Central memory CD8-positive, alpha-beta T cell (primary cell): ENCODE measurements at regions not wholly inside any gene's neighbourhood (a gene's known extent, or its start where the extent isn't known, plus 50 kb on each side); places are given as distances from the start of the nearest gene placed in this dataset.
"Not testable (repeated sequence)": the region's sequence is repeated elsewhere in the genome, so short reads cannot be mapped to it uniquely, and the experiment has no call there.

ENCODE experiments used
- ATAC-seq: fragments of 150-1000 bp; cut with Tn5 transposase; replicated peaks from 2 replicates; pipeline ENCODE4 v1.10.0; 2022; ENCODE audit warnings: mild to moderate bottlenecking, moderate FRiP score, moderate number of reproducible peaks; ENCODE audit not compliant: poor library complexity, severe bottlenecking; ENCODE audit errors: extremely low read depth
- DNase-seq, 2 donors: peaks; one replicate each; pipeline ENCODE4 v3.0.0; 2021; ENCODE audit warnings: low spot score in 2 of 2
- H3K27ac Mint-ChIP-seq: one replicate; pipeline ENCODE4 v1.8.0; 2022; ENCODE audit warnings: low read depth, mild to moderate bottlenecking, moderate library complexity, mixed read lengths
- H3K27me3 Mint-ChIP-seq: one replicate; pipeline ENCODE4 v1.8.0; 2022; ENCODE audit warnings: mixed read lengths
- H3K36me3 Mint-ChIP-seq: one replicate; pipeline ENCODE4 v1.8.0; 2022; ENCODE audit warnings: mild to moderate bottlenecking, moderate library complexity, mixed read lengths; ENCODE audit not compliant: insufficient read depth
- H3K4me1 Mint-ChIP-seq: one replicate; pipeline ENCODE4 v1.8.0; 2022; ENCODE audit warnings: mixed read lengths
- H3K4me3 Mint-ChIP-seq: one replicate; pipeline ENCODE4 v1.8.0; 2022; ENCODE audit warnings: mild to moderate bottlenecking, moderate library complexity, mixed read lengths
- H3K9me3 Mint-ChIP-seq: one replicate; pipeline ENCODE4 v1.8.0; 2022; ENCODE audit warnings: mixed read lengths

- Mint-ChIP-seq H3K4me3 (no peak overlapping the region), H3K27ac (no peak overlapping the region), H3K4me1 (no peaks in the 10 kb centered on the region), H3K9me3 (peaks cover 2% of the 10 kb centered on the region), H3K27me3 (no peaks in the 10 kb centered on the region), H3K36me3 (no peaks in the 10 kb centered on the region)
- DNase-seq (no peak), ATAC-seq (no peak)
Observed at GRCh38 chr12:18823461-18823860, 85.5 kb downstream of the CAPZA3 start.

- Mint-ChIP-seq H3K27me3 (no peaks in the 10 kb centered on the region), H3K27ac (no peak overlapping the region), H3K36me3 (no peaks in the 10 kb centered on the region)
Observed at GRCh38 chr12:18824287-18824686, 86.4 kb downstream of the CAPZA3 start.

GRCh38 chr12:18825138-18825537 is 87.2 kb downstream of the CAPZA3 start:
- Mint-ChIP-seq H3K27ac (no peak overlapping the region), H3K27me3 (no peaks in the 10 kb centered on the region), H3K36me3 (no peaks in the 10 kb centered on the region), H3K4me1 (no peaks in the 10 kb centered on the region), H3K9me3 (peaks cover 11% of the 10 kb centered on the region), H3K4me3 (no peak overlapping the region)
- ATAC-seq (no peak), DNase-seq (no peak)

More at GRCh38 chr12:18824287-18824686, 86.4 kb downstream of the CAPZA3 start:
- DNase-seq (no peak), ATAC-seq (no peak)
- no peak overlapping the region for H3K4me3 Mint-ChIP-seq
- H3K9me3 Mint-ChIP-seq: peaks cover 10% of the 10 kb centered on the region
- H3K4me1 Mint-ChIP-seq: no peaks in the 10 kb centered on the region

- no peaks in the 10 kb centered on the region for H3K36me3 Mint-ChIP-seq
- H3K4me3 Mint-ChIP-seq: no peak overlapping the region
- H3K4me1 Mint-ChIP-seq: no peaks in the 10 kb centered on the region
- peaks cover 20% of the 10 kb centered on the region for H3K9me3 Mint-ChIP-seq
- ATAC-seq: no peak
- H3K27me3 Mint-ChIP-seq: no peaks in the 10 kb centered on the region
- DNase-seq: no peak
- no peak overlapping the region for H3K27ac Mint-ChIP-seq
Observed at GRCh38 chr12:18827913-18828312, 90.0 kb downstream of the CAPZA3 start.

- no peak overlapping the region for H3K4me3 Mint-ChIP-seq
- H3K27ac Mint-ChIP-seq: no peak overlapping the region
- no peaks in the 10 kb centered on the region for H3K36me3 Mint-ChIP-seq
- DNase-seq: no peak
- H3K9me3 Mint-ChIP-seq: peaks cover 23% of the 10 kb centered on the region
- ATAC-seq: no peak
- H3K27me3 Mint-ChIP-seq: no peaks in the 10 kb centered on the region
- H3K4me1 Mint-ChIP-seq: no peaks in the 10 kb centered on the region
Observed at GRCh38 chr12:18828483-18828882, 90.6 kb downstream of the CAPZA3 start.

- Mint-ChIP-seq H3K4me3 (no peak overlapping the region), H3K27ac (no peak overlapping the region), H3K27me3 (no peaks in the 10 kb centered on the region), H3K4me1 (no peaks in the 10 kb centered on the region), H3K36me3 (no peaks in the 10 kb centered on the region), H3K9me3 (peaks cover 23% of the 10 kb centered on the region)
- DNase-seq (no peak), ATAC-seq (no peak)
Observed at GRCh38 chr12:18828987-18829386, 91.1 kb downstream of the CAPZA3 start.

GRCh38 chr12:18832932-18833331 is 95.0 kb downstream of the CAPZA3 start:
- DNase-seq, H3K36me3 Mint-ChIP-seq, H3K4me1 Mint-ChIP-seq, H3K27ac Mint-ChIP-seq, H3K4me3 Mint-ChIP-seq, ATAC-seq, H3K27me3 Mint-ChIP-seq: not testable (repeated sequence)
- H3K9me3 Mint-ChIP-seq: peaks cover 23% of the 10 kb centered on the region

GRCh38 chr12:18837025-18837424 is 99.1 kb downstream of the CAPZA3 start:
- Mint-ChIP-seq H3K4me1 (no peaks in the 10 kb centered on the region), H3K4me3 (no peak overlapping the region), H3K27ac (no peak overlapping the region), H3K36me3 (no peaks in the 10 kb centered on the region), H3K27me3 (no peaks in the 10 kb centered on the region), H3K9me3 (peaks cover 11% of the 10 kb centered on the region)
- ATAC-seq: no peak
- DNase-seq: no peak

GRCh38 chr12:18837505-18837904 is 99.6 kb downstream of the CAPZA3 start:
- Mint-ChIP-seq H3K4me3 (no peak overlapping the region), H3K36me3 (no peaks in the 10 kb centered on the region), H3K27me3 (no peaks in the 10 kb centered on the region), H3K4me1 (no peaks in the 10 kb centered on the region), H3K27ac (no peak overlapping the region), H3K9me3 (peaks cover 15% of the 10 kb centered on the region)
- ATAC-seq (no peak), DNase-seq (no peak)

GRCh38 chr12:18840997-18841396 is 103.1 kb downstream of the CAPZA3 start:
- H3K27me3 Mint-ChIP-seq: peaks cover 18% of the 10 kb centered on the region
- not testable (repeated sequence) for H3K9me3 Mint-ChIP-seq, DNase-seq, H3K4me3 Mint-ChIP-seq, H3K27ac Mint-ChIP-seq, H3K4me1 Mint-ChIP-seq, H3K36me3 Mint-ChIP-seq, ATAC-seq

- Mint-ChIP-seq H3K27me3 (peaks cover 9% of the 10 kb centered on the region), H3K4me3 (no peak overlapping the region), H3K36me3 (peaks cover 2% of the 10 kb centered on the region), H3K27ac (no peak overlapping the region), H3K4me1 (no peaks in the 10 kb centered on the region), H3K9me3 (no peaks in the 10 kb centered on the region)
- ATAC-seq: no peak
- no peak for DNase-seq
Observed at GRCh38 chr12:18849080-18849479, 111.2 kb downstream of the CAPZA3 start.

- H3K4me1 Mint-ChIP-seq: no peaks in the 10 kb centered on the region
- no peak overlapping the region for H3K27ac Mint-ChIP-seq
- DNase-seq (no peak), ATAC-seq (no peak)
- H3K36me3 Mint-ChIP-seq: peaks cover 2% of the 10 kb centered on the region
- H3K4me3 Mint-ChIP-seq: no peak overlapping the region
- no peaks in the 10 kb centered on the region for H3K9me3 Mint-ChIP-seq
- peaks cover 9% of the 10 kb centered on the region for H3K27me3 Mint-ChIP-seq
Observed at GRCh38 chr12:18849761-18850160, 111.8 kb downstream of the CAPZA3 start.

GRCh38 chr12:18850752-18851151 is 112.8 kb downstream of the CAPZA3 start:
- H3K4me1 Mint-ChIP-seq: no peaks in the 10 kb centered on the region

GRCh38 chr12:18851271-18851670 is 113.4 kb downstream of the CAPZA3 start:
- no peaks in the 10 kb centered on the region for H3K4me1 Mint-ChIP-seq
- no peak overlapping the region for H3K4me3 Mint-ChIP-seq
- H3K27ac Mint-ChIP-seq: no peak overlapping the region
- H3K9me3 Mint-ChIP-seq: no peaks in the 10 kb centered on the region
- DNase-seq (no peak), ATAC-seq (no peak)
- peaks cover 2% of the 10 kb centered on the region for H3K36me3 Mint-ChIP-seq
- H3K27me3 Mint-ChIP-seq: no peaks in the 10 kb centered on the region

More at GRCh38 chr12:18850752-18851151, 112.8 kb downstream of the CAPZA3 start:
- no peak for ATAC-seq
- Mint-ChIP-seq H3K9me3 (no peaks in the 10 kb centered on the region), H3K27ac (no peak overlapping the region), H3K36me3 (peaks cover 2% of the 10 kb centered on the region), H3K4me3 (no peak overlapping the region), H3K27me3 (peaks cover 4% of the 10 kb centered on the region)
- no peak for DNase-seq
